ENCODE measurements at regions not wholly inside any gene's neighbourhood (a gene's known extent, or its start where the extent isn't known, plus 50 kb on each side); places are given as distances from the start of the nearest gene placed in this dataset.

- TF ChIP-seq CTCF (IDR thresholded peaks at IDR 0.05) (no peak), POLR2A (IDR thresholded peaks at IDR 0.05) (no peak)
These were observed 1075.8 kb upstream of the MANEA start for GRCh38 chr6:94501516-94501915.
